GM21529 (cell line): ENCODE measurements at regions not wholly inside any gene's neighbourhood (a gene's known extent, or its start where the extent isn't known, plus 50 kb on each side); places are given as distances from the start of the nearest gene placed in this dataset.
A peak's percentile ranks its signal among the peaks of the same experiment; 100 is the strongest.
"Not testable (repeated sequence)": the region's sequence is repeated elsewhere in the genome, so short reads cannot be mapped to it uniquely, and the experiment has no call there.

Experiments used
- ATAC-seq: cut with Tn5 transposase; IDR thresholded peaks from one replicate; pipeline ENCODE4 v1.9.1; 2021; ENCODE audit not compliant: unreplicated experiment

- ATAC-seq: no peak
Measured at GRCh38 chr2:195572895-195573683, 83.9 kb upstream of the SLC39A10 start.

GRCh38 chr2:195570329-195570728 lies 86.7 kb upstream of the SLC39A10 start:
- ATAC-seq: no peak

GRCh38 chr2:195569255-195569654 lies 87.8 kb upstream of the SLC39A10 start:
- ATAC-seq: no peak

- not testable (repeated sequence) for ATAC-seq
Measured at GRCh38 chr2:195564625-195565135, 92.3 kb upstream of the SLC39A10 start.

- ATAC-seq: no peak
Measured at GRCh38 chr2:195563857-195564512, 93.0 kb upstream of the SLC39A10 start.

- no peak for ATAC-seq
Measured at GRCh38 chr2:195562570-195563566, 94.2 kb upstream of the SLC39A10 start.

- peak; percentile 44 for ATAC-seq
Measured at GRCh38 chr2:195561116-195561921, 95.7 kb upstream of the SLC39A10 start.

- ATAC-seq: no peak
Measured at GRCh38 chr2:195560209-195560895, 96.7 kb upstream of the SLC39A10 start.

GRCh38 chr2:195559431-195559914 lies 97.6 kb upstream of the SLC39A10 start:
- ATAC-seq: peak; percentile 80

GRCh38 chr2:195555971-195556370 lies 101.1 kb upstream of the SLC39A10 start:
- ATAC-seq: no peak

GRCh38 chr2:195552581-195552980 lies 104.4 kb upstream of the SLC39A10 start:
- no peak for ATAC-seq

GRCh38 chr2:195548198-195548940 lies 108.7 kb upstream of the SLC39A10 start:
- no peak for ATAC-seq

- not testable (repeated sequence) for ATAC-seq
Measured at GRCh38 chr2:195547268-195547840, 109.7 kb upstream of the SLC39A10 start.

GRCh38 chr2:195545811-195546210 lies 111.2 kb upstream of the SLC39A10 start:
- no peak for ATAC-seq

GRCh38 chr2:195543902-195544894 lies 112.8 kb upstream of the SLC39A10 start:
- ATAC-seq: peak; percentile 77

- no peak for ATAC-seq
Measured at GRCh38 chr2:195543063-195543462, 114.0 kb upstream of the SLC39A10 start.

GRCh38 chr2:195542067-195542466 lies 115.0 kb upstream of the SLC39A10 start:
- no peak for ATAC-seq
